HG02973 (cell line): ENCODE measurements at regions not wholly inside any gene's neighbourhood (a gene's known extent, or its start where the extent isn't known, plus 50 kb on each side); places are given as distances from the start of the nearest gene placed in this dataset.

Source experiments
- ATAC-seq: cut with Tn5 transposase; IDR thresholded peaks from one replicate; pipeline ENCODE4 v1.9.1; 2021; ENCODE audit warnings: moderate library complexity; ENCODE audit not compliant: unreplicated experiment

DNA sequence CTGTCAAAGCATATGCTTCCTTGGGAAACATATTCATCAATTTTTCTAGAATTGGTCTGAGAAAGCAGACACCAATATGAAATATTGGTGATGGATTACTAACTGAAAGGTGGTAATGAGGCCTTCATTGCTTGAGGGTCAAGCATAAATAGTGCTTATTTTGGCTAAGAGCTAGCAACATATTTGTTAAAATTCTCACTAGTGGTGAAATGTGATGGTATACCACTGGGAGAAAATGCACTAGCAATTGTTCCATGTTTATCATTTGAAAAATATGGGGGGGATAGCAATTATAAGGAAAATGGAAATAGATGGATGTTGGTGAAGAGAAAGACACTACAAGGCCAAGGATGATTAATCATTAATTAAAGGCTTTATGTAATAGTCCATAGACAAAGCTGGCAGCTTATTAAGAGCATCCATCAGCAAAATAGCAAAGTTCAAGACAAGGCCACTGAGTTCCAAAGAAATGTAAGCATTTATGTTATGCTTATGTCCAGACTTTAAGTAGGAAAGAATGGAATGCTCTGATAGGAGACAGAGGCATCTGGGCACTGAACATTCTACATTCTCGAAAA, 253.7 kb upstream of the PRDM9 start:
- ATAC-seq, result no peak

DNA sequence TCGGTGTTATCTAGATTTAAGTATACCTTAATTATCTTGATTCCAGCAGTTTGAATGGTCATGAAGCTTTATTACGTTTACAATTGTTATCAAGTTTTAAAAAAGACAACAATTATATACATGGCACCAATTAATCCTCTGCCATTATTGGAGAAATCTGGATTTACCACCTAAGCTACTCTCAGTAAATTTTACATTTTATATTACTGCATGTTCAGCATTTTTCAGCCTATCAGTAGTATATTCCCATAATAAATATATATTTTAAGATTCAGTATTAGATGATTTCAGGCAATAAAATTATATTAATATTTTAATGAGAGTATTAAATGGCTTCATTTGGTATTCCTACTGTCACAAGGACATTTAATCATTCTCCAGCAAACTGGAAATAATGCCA, 264.5 kb upstream of the PRDM9 start:
- ATAC-seq, result no peak

DNA sequence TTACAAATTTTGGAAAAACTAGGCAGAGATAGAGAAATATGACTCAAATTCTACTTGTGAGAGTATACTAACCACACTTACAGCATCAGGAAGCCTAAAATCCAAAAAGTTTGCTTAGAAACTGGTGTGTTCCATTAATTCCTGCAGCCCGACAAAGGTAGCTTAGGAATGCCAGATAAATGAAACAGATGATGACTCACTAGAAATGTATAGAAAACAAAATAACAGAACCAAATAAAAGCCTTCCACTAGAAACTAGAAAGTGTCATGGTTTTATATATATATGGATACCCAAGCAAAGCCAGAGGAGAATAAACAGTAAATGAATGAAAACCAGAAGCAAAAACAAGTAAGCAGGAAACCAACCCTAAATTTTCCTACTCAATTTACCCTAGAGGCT, 272.2 kb upstream of the PRDM9 start:
- no peak for ATAC-seq

DNA sequence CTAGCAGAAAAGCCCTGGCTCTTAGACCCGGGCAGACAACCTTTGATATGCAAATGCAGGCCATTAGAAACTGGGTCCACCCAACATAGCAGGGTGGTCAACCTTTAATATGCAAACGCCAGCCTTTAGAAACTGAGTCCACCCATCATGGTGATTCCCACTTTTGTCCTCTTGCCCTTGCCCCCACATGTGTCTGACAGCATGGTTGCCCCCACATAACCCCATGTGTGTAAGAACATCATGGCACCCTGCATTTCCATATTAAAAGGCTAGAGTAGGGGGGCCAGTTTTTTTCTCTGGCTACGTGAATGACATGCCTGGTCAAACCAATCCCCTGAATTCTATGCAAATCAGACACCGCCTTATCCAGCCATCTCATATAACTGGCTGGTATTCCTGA, 273.2 kb upstream of the PRDM9 start:
- no peak for ATAC-seq

DNA sequence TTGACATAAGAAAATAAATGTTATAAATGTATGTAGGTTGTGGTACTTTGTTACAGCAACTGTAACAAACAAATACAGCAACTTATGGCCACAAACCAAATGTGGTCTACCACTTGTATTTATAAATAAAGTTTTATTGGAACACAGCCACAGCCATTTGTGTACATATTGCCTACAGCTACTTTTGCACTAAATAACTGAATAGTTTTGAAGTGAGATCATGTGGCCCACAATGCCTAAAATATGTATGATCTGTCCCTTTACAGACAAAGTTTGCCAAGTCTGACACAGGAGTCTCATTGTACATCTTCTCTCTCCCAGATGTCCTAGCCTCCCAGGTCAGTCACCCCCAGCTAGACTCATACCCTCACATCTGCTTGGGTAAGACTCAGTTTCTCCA, 283.6 kb upstream of the PRDM9 start:
- ATAC-seq, result no peak

DNA sequence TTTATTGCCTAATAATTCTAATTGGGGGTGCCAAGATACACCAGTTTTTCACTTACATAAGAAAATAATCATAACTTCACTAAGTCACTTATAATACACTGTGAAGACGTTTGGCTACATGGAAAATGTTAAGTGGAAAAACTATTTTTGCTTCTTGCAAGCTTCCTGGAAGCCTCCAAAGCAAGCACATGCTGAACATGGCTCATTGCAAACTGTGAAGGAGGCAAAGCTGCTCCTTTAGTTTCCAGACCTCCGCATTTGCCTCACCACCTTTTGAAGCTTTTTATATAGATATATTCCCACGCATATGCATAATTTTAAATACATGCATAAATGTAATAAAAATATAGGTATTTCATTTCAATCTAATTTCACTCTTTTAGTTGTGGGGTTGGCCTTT, 285.6 kb upstream of the PRDM9 start:
- ATAC-seq, result no peak

DNA sequence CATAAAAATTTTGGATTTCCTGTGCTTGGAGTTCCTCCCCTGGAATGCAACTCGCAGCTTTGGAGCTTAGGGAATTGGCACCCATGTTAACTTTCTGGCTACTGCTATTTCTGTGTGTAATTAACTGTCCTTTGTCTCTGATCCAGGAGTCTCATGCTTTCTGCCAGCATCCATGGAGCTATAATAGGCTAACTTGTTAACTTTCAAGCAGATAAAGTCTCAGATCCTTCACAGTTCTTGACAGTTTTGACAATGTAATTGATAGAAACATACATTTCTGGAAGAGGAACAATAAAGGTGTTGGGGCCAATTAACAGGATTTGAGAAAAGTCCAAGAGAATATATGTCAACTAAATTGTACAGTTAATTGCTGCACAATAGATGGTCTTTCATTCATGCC, 290.2 kb upstream of the PRDM9 start:
- ATAC-seq, result no peak

DNA sequence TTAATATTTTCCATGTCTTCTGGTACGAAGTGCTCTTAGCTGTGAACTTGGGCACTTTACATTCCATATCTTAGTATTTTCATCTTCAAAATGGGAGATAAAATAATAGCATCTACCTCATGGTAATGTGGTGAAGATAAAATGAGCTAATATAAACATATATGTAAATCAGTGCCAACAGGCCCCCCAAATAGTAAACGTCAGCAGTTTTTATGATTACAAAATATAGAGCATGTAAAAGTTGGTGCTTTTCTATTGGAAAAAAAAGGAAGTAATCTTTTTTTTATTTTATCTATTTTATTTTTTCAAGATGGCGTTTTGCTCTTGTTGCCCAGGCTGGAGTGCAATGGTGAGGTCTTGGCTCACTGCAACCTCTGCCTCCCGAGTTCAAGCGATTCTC, 291.1 kb upstream of the PRDM9 start:
- ATAC-seq, result no peak

DNA sequence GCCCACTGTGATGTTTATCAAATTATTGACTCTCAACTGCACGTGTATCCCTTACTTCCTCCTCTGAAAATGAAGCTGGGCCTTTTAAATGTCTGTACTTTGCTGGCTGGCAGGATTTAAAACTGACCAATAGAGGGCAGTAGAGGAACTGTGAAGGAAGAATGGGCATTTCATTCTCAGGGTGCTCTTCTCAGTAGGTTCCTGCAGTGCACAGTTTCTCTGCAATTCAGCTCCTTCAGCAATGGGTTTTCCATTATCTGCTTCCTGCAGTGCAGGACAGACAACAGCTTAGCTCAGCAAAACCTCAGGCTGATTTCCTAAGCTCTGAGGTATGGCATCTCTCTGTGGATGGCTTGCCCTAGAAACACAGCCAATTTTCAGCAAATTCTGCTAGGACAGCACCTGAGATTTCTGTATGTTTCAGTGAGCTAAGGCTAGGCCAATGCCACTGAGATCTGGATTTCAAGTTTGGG, 298.4 kb upstream of the PRDM9 start:
- peak; percentile 91 for ATAC-seq

DNA sequence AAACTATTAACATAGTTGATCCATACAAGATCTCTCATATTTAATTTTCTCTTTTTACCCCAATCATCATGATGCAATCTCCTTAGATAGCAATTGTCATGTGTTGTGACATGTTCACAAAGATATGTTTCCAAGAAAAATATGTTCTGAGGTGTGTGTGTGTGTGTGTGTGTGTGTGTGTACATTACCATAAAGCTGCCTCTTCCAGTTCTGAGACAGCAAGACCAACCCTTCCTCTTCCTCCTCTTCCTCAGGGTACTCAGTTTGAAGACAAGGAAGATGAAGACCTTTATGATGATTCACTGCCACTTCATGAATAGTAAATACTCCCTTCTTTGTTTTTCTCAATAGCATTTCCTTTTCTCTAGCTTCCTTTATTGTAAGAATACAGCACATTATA, 303.3 kb upstream of the PRDM9 start:
- no peak for ATAC-seq

DNA sequence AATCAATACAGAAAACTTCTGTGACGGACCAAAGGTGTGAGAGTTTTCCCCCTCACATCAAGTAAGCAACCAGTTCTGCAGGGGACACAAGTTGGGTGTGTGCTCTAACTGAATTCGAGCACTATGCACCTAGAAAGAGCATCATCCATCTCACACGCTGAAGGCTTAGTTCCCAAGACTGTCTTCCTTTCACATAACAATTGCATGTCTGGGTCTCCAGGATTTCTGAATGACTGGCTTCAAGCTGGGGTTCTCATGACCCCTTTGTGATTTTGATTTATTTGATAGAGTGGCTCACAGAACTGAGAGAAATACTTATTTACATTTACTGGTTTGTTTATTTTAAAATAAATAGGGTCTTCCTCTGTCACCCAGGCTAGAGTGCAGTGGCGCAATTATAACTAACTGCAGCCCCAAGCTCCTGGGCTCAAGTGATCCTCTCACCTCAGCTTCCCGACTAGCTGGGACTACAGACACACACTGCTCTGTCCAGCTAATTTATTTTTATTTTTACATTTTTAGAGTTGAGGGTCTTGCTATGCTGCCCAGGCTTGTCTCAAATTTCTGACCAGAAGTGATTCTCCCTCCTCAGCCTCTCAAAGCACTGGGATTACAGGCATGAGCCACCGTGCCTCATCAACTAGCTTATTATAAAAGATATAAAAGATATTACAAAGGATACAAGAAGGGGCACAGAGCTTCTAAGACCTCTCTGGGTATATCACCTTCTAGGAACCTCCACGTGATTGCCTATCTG, 316.7 kb upstream of the CDH12 start:
- ATAC-seq, result no peak

DNA sequence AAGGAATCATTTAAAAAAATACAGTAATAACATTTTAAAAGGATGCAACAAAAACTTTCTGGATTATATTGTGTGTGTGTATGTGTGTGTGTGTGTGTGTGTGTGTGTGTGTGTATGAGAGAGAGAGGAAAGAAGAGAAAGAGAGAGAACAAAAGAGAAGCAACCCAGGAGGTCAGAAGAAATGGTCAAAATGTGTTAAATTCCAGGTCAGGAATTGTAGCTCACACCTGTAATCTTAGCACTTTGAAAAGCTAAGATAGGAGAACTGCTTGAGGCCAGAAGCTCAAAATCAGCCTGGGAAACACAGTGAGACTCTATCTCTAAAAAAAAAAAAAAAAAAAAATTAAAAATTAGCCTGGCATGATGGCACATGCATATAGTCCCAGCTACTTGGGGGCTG, 311.8 kb upstream of the CDH12 start:
- no peak for ATAC-seq

DNA sequence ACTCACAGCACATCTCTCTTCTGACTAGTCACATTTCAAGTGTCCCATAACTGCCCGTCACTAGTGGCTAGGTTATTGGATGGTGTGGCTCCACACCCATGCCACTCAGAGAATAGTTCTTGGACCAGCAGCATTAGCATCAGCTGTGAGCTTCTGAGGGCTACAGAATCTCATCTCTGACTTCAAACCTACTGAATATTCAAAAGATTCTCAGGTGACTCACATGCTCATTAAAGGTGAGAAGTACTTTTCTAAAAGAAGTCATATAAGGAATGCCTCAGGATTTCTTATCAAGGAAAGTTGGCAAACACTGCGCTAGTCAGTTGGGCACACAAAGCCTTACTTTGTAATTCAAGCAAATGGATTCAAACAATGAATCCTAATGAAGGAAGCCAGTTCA, 305.0 kb upstream of the CDH12 start:
- no peak for ATAC-seq

DNA sequence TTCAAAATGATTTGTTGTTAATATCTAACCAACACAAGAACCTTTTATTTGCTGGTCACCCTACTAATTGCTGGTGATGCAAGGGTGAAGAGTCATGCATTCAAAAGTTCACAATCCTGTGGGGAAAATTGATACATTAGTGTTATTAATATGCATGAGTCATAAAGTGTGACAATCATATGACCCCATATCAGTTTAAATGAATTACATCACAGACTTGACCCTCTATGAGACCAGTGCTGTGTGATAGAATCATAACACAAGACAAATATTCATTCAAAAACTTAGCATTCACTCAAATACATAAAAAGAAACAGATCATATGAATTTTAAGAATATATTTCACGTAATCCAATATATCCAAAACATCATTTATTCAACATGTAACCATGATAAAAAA, 304.6 kb upstream of the CDH12 start:
- ATAC-seq, result no peak

DNA sequence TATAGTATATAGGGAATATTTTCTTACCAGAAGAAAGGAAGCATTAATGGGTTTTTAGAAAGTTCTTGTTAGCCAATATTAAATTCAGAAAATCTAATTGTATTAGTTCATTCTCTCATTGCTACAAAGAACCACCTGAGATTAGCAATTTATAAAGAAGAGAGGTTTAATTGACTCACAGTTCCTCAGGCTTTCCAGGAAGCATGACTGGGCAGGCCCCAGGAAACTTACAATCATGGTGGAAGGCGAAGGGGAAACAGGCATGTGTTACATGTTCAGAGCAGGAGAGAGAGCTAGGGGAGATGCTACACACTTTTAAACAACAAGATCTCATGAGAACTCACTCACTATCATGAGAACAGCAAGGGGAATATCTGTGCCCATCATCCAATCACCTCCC, 304.0 kb upstream of the CDH12 start:
- no peak for ATAC-seq

DNA sequence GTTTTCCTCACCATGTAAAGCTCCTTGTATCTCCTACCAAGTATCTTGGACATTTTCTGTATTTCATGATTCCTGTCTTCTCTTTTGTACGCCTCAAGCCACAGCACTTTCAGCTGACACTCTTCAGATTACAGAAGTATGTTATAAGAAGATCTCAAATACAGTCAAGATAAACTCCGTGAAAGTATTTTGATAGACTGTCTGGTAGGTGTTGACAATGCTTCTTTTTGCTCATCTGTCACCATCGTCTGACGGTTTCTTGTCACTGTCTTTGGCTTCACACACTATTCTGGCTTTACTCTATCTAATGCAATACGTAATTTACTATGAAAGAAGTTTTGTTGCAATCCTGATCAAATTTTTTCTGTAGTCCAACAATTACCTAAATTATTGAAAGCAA, 294.5 kb upstream of the CDH12 start:
- no peak for ATAC-seq

DNA sequence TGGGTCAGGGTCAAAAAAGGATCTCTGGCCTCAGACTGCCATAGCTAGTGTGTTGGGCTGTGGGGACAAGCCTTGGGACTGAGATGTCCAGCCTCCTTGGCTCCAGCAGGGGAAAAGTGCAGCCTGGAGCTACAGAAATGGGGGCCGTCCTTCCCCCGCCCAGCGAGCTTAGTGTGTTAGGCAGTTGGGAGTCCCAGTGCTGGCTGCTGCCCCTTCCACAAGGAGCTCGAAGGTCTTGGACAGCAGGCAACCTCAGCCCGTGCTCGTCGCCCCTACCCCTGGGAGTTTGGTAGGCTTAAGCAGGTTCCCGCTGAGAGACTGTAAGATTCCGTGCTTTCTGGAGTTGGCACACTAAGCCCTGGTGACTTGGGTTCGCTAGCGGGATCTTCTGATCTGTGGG, 293.0 kb upstream of the CDH12 start:
- no peak for ATAC-seq

DNA sequence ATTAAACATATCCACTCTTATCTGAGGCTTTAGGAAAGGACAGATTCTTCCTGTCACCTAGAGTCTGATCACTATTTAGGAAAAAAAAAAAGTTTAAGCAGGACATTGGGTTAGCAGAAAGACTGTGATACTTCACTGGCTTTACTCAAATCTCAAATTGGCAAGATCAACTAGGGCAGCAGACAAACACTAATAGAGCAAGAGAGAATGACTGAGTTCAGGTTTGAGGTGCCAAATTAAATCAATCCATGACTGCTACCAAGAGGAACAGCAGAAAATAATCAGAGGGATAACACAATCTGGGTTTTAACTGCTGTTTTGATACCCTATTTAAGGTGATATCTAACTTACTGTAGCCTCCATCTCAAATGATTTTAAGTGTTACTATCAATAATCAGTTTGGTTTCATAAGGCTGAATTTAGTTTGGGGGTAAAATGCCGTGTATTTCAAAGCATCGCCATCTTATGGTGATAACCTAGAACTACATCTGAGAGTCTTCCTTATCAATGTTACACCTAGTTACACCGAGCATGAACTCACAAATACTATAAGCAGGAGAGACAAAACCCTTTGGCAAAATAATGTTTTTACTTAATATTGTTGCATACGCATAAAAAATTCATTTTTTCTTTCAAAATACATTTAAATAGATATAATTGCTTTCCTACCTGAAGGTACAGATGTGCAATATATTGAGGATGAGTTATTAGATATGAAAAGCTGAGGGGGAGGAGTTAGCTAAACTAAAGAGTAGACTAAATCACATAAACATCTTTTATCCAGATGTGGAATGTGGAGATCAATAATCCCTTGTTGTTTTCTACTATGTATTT, 286.4 kb upstream of the CDH12 start:
- no peak for ATAC-seq

DNA sequence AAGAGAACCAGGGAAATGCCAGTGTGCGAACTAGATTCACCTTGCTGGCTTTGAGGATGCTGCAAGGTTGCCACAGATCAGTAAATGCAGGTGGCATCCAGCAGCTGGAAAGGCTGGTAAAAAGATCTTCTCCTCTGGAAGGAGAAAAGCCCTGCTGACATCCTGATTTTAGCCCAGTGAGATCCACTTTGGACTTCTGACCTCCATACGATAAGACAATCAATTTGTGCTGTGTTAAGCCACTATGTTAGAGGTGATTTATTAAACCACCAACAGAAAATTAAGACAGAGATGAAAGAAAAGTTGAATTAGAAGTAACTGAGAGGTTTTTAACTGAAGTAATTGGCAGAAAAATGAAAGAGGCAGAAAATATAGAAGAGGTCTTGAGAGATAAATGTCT, 283.8 kb upstream of the CDH12 start:
- no peak for ATAC-seq

DNA sequence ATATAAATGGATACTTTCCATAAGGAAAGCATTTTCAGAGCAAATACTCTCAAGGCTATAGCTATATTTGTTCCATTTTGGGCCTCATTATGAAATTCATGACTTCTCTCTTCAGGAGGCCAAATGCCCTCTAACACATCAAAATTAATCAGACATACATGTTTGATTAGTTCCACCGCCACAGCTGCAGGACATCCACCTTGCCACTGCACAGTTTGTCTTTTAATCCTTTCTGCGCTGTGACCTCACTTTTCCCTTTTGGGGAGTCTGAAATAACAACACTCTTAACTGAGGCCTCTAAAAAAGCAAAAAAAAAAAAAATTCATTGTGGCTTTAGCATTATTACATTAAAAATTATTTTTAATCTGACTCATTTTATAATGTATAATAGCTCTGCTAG, 279.1 kb upstream of the CDH12 start:
- no peak for ATAC-seq

DNA sequence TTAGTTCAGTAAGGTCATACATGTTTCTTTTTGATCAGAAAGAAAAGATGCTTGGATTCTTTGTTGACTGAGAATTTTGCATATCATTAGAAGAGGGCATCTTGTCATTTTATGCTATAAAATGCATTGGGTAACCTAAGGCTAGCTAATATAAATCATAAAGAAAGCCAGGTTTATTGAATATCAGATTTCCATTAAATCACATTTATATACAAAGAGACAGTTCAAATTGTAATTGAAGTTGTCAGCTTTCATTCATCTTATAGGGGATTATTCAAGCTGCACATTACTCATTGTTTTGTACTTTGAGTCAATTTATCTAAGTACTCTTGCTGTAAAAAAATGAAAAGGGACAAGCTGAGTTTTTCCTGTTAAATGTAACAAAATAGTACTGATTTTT, 259.1 kb upstream of the CDH12 start:
- no peak for ATAC-seq

DNA sequence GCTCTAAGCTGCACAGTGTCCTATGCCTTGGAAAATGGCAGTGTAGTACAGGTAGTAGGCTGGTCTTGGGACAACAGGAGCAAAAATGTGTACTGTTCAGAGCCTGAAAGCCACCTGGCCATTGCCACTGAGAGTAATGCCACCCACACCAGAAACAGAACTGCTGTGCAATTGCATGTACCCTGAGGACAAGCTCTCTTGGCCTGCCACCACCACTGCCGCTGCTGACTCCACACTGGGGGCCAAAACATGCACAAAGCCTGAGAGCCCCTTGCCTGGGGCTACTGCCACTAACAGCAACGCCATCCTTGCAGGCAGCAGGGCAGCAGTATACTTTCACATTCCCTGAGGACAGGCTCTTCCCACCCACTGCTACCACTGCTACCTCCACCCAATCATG, 251.9 kb upstream of the CDH12 start:
- ATAC-seq, result no peak
